ENCODE measurements at regions not wholly inside any gene's neighbourhood (a gene's known extent, or its start where the extent isn't known, plus 50 kb on each side); places are given as distances from the start of the nearest gene placed in this dataset.

DNA sequence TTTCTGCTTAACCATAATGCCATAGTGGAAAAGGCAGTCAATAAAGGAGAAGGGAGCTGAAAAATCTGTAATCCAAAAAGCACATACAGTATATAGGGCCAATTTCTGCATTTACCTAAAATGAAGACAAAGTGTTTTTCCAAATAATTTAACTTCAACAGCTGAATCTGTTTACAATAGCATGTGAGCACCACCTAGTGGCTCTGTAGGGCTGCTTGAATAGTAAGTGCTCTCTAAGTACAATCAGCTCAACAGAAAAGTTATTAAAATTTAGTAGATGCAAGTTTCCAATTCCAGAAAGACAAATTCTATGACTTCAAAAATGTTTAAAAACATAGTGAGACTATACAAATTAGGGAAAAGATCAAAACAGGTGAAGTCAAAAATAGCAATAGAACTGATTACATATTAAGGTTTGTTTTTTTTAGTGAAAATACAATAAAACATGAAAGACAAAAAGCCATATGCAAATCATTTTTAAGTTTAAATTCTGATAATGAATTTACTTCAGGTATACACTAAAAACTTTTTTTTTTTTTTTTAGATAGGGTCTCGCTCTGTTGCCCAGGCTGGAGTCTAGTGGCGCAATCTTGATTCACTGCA is 220.0 kb downstream of the SETD4 start:
- Histone ChIP-seq H3K27ac (ENCODE audit: low read depth, low read length, poor library complexity, severe bottlenecking) (no peak overlapping the region), H3K9me3 (ENCODE audit: low read length) (no peaks in the 10 kb centered on the region), H3K4me2 (ENCODE audit: low read length) (no peak overlapping the region), H3K36me3 (ENCODE audit: insufficient read depth, low read length) (no peaks in the 10 kb centered on the region; the same call in 1 of the 2 replicates), H2AFZ (ENCODE audit: low read length) (no peak overlapping the region), H3K79me2 (ENCODE audit: insufficient read depth, low read depth, low read length) (no peaks in the 10 kb centered on the region), H3K4me1 (ENCODE audit: insufficient read depth, low read length, poor library complexity, severe bottlenecking) (no peaks in the 10 kb centered on the region), H3K9me2 (ENCODE audit: insufficient read depth, low read length) (no peaks in the 10 kb centered on the region), H4K20me1 (ENCODE audit: insufficient read depth, low read length) (no peaks in the 10 kb centered on the region), H3K4me3 (ENCODE audit: low read depth, low read length, poor library complexity, severe bottlenecking) (no peak overlapping the region)
- TF ChIP-seq, protein P1, sequence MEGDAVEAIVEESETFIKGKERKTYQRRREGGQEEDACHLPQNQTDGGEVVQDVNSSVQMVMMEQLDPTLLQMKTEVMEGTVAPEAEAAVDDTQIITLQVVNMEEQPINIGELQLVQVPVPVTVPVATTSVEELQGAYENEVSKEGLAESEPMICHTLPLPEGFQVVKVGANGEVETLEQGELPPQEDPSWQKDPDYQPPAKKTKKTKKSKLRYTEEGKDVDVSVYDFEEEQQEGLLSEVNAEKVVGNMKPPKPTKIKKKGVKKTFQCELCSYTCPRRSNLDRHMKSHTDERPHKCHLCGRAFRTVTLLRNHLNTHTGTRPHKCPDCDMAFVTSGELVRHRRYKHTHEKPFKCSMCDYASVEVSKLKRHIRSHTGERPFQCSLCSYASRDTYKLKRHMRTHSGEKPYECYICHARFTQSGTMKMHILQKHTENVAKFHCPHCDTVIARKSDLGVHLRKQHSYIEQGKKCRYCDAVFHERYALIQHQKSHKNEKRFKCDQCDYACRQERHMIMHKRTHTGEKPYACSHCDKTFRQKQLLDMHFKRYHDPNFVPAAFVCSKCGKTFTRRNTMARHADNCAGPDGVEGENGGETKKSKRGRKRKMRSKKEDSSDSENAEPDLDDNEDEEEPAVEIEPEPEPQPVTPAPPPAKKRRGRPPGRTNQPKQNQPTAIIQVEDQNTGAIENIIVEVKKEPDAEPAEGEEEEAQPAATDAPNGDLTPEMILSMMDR (conservative IDR thresholded peaks at IDR 0.05; ENCODE audit: low read length), result peak; percentile 100
- no peak for TF ChIP-seq EZH2phosphoT487 (IDR thresholded peaks at IDR 0.05; ENCODE audit: borderline replicate concordance, low read depth, low read length)
- no TSS peak for BruUV-seq (replicated peaks)
- ChIA-PET CTCF (ENCODE audit: unreplicated experiment) (interaction anchor here (0.6 to 1.4 kb wide), 2 partner anchors 21 to 984 kb away, joined by 3 read pairs; no protein-coding TSS in a partner anchor), POLR2A (interaction anchor here (0.6 to 0.7 kb wide), 3 partner anchors 804 to 1973 kb away, joined by 3 to 4 read pairs (median 4); no protein-coding TSS in a partner anchor)
- DNase-seq (ENCODE audit: low spot score), result peak; percentile 76
- intact Hi-C loops (cut with micrococcal nuclease; ENCODE audit: unreplicated experiment), result loop anchor here (1.0 to 5.0 kb wide), 4 partner anchors 102 to 1147 kb away; no protein-coding TSS in a partner anchor

DNA sequence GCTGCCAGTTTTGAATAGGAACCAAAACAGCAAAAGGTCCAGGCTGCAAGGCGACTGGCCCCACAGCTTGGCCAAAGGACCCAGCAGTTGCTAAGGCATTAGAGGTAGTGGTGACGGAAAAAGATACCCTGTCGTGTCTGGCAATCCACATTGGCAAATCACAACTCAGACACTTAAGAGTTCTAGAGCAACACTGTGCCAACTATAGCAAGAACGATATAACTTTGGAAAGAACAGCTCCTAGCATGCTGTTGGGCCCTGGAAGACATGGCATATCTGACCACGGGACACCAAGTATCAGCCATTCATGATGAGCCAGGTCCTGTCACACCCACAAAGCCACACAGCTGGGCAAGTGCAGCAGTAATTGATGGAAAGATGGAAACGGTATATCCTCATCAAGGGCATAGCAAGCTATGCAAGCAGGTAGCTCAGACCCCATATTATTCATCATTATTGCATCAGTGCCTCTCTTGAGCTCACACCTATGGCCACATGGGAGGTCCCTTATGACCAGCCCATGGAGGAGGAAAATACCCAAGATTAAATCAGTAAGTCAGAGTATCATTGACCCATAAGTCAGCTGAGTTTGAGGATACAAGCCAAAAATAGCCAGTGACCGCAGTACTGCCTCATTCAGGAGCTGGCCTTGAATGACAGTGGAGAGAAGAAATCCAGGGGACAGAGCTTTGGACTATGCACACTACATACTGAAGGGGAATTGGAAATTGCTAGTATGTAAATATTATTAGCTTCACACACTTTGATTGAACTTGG is 221.2 kb downstream of the SETD4 start:
- CTCF ChIA-PET (ENCODE audit: unreplicated experiment), result interaction anchor here (1.4 kb wide), 1 partner anchor 19 kb away, joined by 3 read pairs; no protein-coding TSS in a partner anchor
- H3K27ac ChIP-seq (ENCODE audit: low read depth, low read length, poor library complexity, severe bottlenecking), result no peak overlapping the region
- H3K4me3 ChIP-seq (ENCODE audit: low read depth, low read length, poor library complexity, severe bottlenecking), result no peak overlapping the region
- H3K9me2 ChIP-seq (ENCODE audit: insufficient read depth, low read length), result no peaks in the 10 kb centered on the region
- intact Hi-C loops (cut with micrococcal nuclease; ENCODE audit: unreplicated experiment), result no loop called here
- H3K79me2 ChIP-seq (ENCODE audit: insufficient read depth, low read depth, low read length), result no peaks in the 10 kb centered on the region
- no peaks in the 10 kb centered on the region; the same call in 1 of the 2 replicates for H3K36me3 ChIP-seq (ENCODE audit: insufficient read depth, low read length)
- H3K4me1 ChIP-seq (ENCODE audit: insufficient read depth, low read length, poor library complexity, severe bottlenecking), result no peaks in the 10 kb centered on the region
- BruUV-seq (replicated peaks), result no TSS peak
- H4K20me1 ChIP-seq (ENCODE audit: insufficient read depth, low read length), result no peaks in the 10 kb centered on the region
- POLR2A ChIA-PET, result interaction anchor here (0.7 kb wide), 2 partner anchors 25 to 384 kb away, joined by 3 read pairs; no protein-coding TSS in a partner anchor
- H3K4me2 ChIP-seq (ENCODE audit: low read length), result no peak overlapping the region
- H2AFZ ChIP-seq (ENCODE audit: low read length), result no peak overlapping the region
- H3K9me3 ChIP-seq (ENCODE audit: low read length), result no peaks in the 10 kb centered on the region
- TF ChIP-seq, protein P1 (conservative IDR thresholded peaks at IDR 0.05; ENCODE audit: low read length), result no peak
- no peak for TF ChIP-seq EZH2phosphoT487 (IDR thresholded peaks at IDR 0.05; ENCODE audit: borderline replicate concordance, low read depth, low read length)
- no peak for DNase-seq (ENCODE audit: low spot score)

Measured in OCI-LY7 (cell line).